ENCODE measurements at regions not wholly inside any gene's neighbourhood (a gene's known extent, or its start where the extent isn't known, plus 50 kb on each side); places are given as distances from the start of the nearest gene placed in this dataset.

DNA sequence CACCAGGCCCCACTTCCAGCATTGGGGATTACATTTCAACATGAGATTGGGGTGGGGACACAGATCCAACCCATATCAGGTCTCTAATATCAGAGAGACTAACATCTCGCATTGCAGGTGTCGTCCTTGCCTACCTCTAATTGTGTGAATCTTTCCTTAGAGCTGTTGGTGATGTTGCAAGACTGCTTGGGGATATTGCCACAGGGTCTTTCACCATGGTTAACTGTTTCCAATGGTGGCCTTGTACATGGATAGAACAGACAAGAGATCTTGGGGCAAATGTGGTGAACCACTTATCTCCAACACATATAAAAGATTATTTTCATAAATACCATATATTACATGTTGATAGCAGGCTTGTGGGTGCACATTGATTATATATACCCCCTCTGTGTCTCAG, 270.3 kb upstream of the LINC00305 start:
- Mint-ChIP-seq H3K4me1 (peaks cover 24 to 35% of the 10 kb centered on the region in 2 experiments), H3K9me3 (peaks cover 3 to 5% of the 10 kb centered on the region in 2 experiments; a peak in 4 of 5 replicates), H3K27me3 (ENCODE audit: low read depth) (no peaks in the 10 kb centered on the region; the same call in 1 of the 2 replicates), H3K27ac (no peak overlapping the region), H3K36me3 (ENCODE audit: insufficient read depth in 1 of 3, low read depth in 3 of 3) (peaks cover 3 to 26% (median 3%) of the 10 kb centered on the region in 3 experiments; a peak in 5 of 7 replicates), H3K4me3 (no peak overlapping the region)
- Histone ChIP-seq H3K4me1 (ENCODE audit: insufficient read depth, low read length) (peaks cover 5% of the 10 kb centered on the region; the same call in 1 of the 2 replicates), H2BK5ac (ENCODE audit: insufficient read length, low read length) (no peak overlapping the region), H4K20me1 (ENCODE audit: control insufficient read depth, insufficient read depth, insufficient read length) (no peaks in the 10 kb centered on the region), H3K27me3 (ENCODE audit: insufficient read depth, low read length) (no peaks in the 10 kb centered on the region; the same call in 1 of the 2 replicates), H4K8ac (replicated peaks; ENCODE audit: insufficient read length, low read depth, low read length) (no peak overlapping the region), H4K91ac (ENCODE audit: insufficient read length, low read depth, low read length) (no peak overlapping the region), H3K9me3 (ENCODE audit: control insufficient read depth, low read depth, low read length) (no peaks in the 10 kb centered on the region), H2BK20ac (ENCODE audit: low read depth, low read length, poor library complexity, severe bottlenecking) (no peak overlapping the region), H2AFZ (ENCODE audit: low read length) (no peak overlapping the region), H2BK15ac (ENCODE audit: low read depth, low read length) (no peak overlapping the region), H3K9ac (ENCODE audit: extremely low read depth, insufficient read length, low read length) (no peak overlapping the region), H2BK120ac (ENCODE audit: low read depth, low read length, poor library complexity, severe bottlenecking) (no peak overlapping the region), H3K79me1 (ENCODE audit: insufficient read depth, low read depth, low read length, poor library complexity, severe bottlenecking) (no peaks in the 10 kb centered on the region), H3K18ac (ENCODE audit: insufficient read length, low read depth, low read length) (no peak overlapping the region), H3K4me2 (ENCODE audit: insufficient read depth, insufficient read length, low read length) (no peak overlapping the region), H3K23ac (ENCODE audit: insufficient read length, low read depth, low read length) (no peak overlapping the region), H3T11ph (ENCODE audit: low read length) (no peak overlapping the region), H3K14ac (ENCODE audit: insufficient read depth, low read length) (no peak overlapping the region), H3K23me2 (ENCODE audit: insufficient read length, low read depth, low read length, poor library complexity, severe bottlenecking) (no peaks in the 10 kb centered on the region), H3K56ac (ENCODE audit: insufficient read length, low read depth, low read length) (no peak overlapping the region), H3K79me2 (ENCODE audit: insufficient read depth, low read length) (no peaks in the 10 kb centered on the region), H3K4ac (ENCODE audit: low read depth, low read length) (no peak overlapping the region), H4K5ac (ENCODE audit: insufficient read length, low read depth, low read length) (no peak overlapping the region), H2BK12ac (ENCODE audit: insufficient read length, low read depth, low read length) (no peak overlapping the region), H2AK5ac (ENCODE audit: insufficient read length, low read length) (no peak overlapping the region), H3K27ac (ENCODE audit: insufficient read length, low read depth, low read length) (no peak overlapping the region)
- TF ChIP-seq, protein P1, sequence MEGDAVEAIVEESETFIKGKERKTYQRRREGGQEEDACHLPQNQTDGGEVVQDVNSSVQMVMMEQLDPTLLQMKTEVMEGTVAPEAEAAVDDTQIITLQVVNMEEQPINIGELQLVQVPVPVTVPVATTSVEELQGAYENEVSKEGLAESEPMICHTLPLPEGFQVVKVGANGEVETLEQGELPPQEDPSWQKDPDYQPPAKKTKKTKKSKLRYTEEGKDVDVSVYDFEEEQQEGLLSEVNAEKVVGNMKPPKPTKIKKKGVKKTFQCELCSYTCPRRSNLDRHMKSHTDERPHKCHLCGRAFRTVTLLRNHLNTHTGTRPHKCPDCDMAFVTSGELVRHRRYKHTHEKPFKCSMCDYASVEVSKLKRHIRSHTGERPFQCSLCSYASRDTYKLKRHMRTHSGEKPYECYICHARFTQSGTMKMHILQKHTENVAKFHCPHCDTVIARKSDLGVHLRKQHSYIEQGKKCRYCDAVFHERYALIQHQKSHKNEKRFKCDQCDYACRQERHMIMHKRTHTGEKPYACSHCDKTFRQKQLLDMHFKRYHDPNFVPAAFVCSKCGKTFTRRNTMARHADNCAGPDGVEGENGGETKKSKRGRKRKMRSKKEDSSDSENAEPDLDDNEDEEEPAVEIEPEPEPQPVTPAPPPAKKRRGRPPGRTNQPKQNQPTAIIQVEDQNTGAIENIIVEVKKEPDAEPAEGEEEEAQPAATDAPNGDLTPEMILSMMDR (conservative IDR thresholded peaks at IDR 0.05), result no peak
- no peak for DNase-seq
- WGBS (ENCODE audit: extremely low coverage, insufficient read length, low lambda C conversion rate), result no CpG with 5 or more reads among the region's 2 CpGs
